PC-3 (cell line): ENCODE measurements at regions not wholly inside any gene's neighbourhood (a gene's known extent, or its start where the extent isn't known, plus 50 kb on each side); places are given as distances from the start of the nearest gene placed in this dataset.

Experiments
- ATAC-seq: fragments of 200-7000 bp; cut with Tn5 transposase; 2 replicates; pipeline ENCODE4 v1.9.1; 2020; ENCODE audit warnings: mild to moderate bottlenecking, moderate library complexity
- BruUV-seq: library from RNA; stranded (reverse); fragments of 400-500 nt; replicated peaks from 2 replicates; lab custom pipeline; 2021; lab: Mats Ljungman, UMichigan
- CTCF ChIA-PET: fragments of 300-600 bp; sonication (Branson Sonifier 250); formaldehyde crosslinking; loops from one replicate; lab custom pipeline; 2022; ENCODE audit warnings: antibody characterized with exemption; lab: Charles Lee
- POLR2A ChIA-PET: fragments of 300-600 bp; sonication (Branson Sonifier 250); formaldehyde crosslinking; loops from one replicate; lab custom pipeline; 2022; ENCODE audit warnings: antibody characterized with exemption; ENCODE audit not compliant: unreplicated experiment; lab: Charles Lee
- DNase-seq: peaks from one replicate; pipeline ENCODE4 v3.0.0-alpha.2; 2015
- H2AFZ ChIP-seq: fragments of 300-600 bp; sonication (generic); 2 replicates; pipeline ENCODE4 v1.6.0; 2016; ENCODE audit warnings: antibody characterized with exemption, low read length
- H3F3A ChIP-seq: fragments of 300-600 bp; sonication (generic); one replicate; pipeline ENCODE4 v1.6.0; 2017; ENCODE audit warnings: antibody characterized with exemption, low read length, control low read depth, mild to moderate bottlenecking; ENCODE audit not compliant: unreplicated experiment
- H3K27ac ChIP-seq: fragments of 300-600 bp; sonication (generic); 2 replicates; pipeline ENCODE4 v1.5.1; 2016; ENCODE audit warnings: mild to moderate bottlenecking, low read length
- H3K27me3 ChIP-seq: fragments of 300-600 bp; sonication (generic); 2 replicates; pipeline ENCODE4 v1.6.1; 2016; ENCODE audit warnings: low read length, mixed read lengths
- H3K36me3 ChIP-seq: fragments of 300-600 bp; sonication (generic); 2 replicates; pipeline ENCODE4 v1.6.1; 2016; ENCODE audit warnings: low read depth, mixed run types, low read length, mixed read lengths
- H3K4me1 ChIP-seq: fragments of 300-600 bp; sonication (generic); 2 replicates; pipeline ENCODE4 v1.5.1; 2016; ENCODE audit warnings: low read length; ENCODE audit not compliant: insufficient read depth
- H3K4me2 ChIP-seq: fragments of 300-600 bp; sonication (generic); 2 replicates; pipeline ENCODE4 v1.6.0; 2016; ENCODE audit warnings: low read length
- H3K4me3 ChIP-seq: fragments of 300-600 bp; sonication (generic); 2 replicates; pipeline ENCODE4 v1.5.1; 2016; ENCODE audit warnings: mild to moderate bottlenecking, low read length, mixed read lengths
- H3K79me2 ChIP-seq: fragments of 300-600 bp; sonication (generic); 2 replicates; pipeline ENCODE4 v1.6.1; 2017; ENCODE audit warnings: low read length, mixed read lengths
- H3K9ac ChIP-seq: fragments of 300-600 bp; sonication (generic); 2 replicates; pipeline ENCODE4 v1.6.0; 2016; ENCODE audit warnings: mild to moderate bottlenecking, low read length
- H3K9me2 ChIP-seq: fragments of 300-600 bp; sonication (generic); replicated peaks from 2 replicates; pipeline ENCODE4 v1.6.1; 2016; ENCODE audit warnings: mixed run types, low read length, mixed read lengths
- H3K9me3 ChIP-seq: fragments of 300-600 bp; sonication (generic); 2 replicates; pipeline ENCODE4 v1.6.1; 2016; ENCODE audit warnings: low read length, mixed read lengths
- H4K20me1 ChIP-seq: fragments of 300-600 bp; sonication (generic); 2 replicates; pipeline ENCODE4 v1.6.1; 2016; ENCODE audit warnings: low read length, mixed read lengths
- EZH2 ChIP-seq: fragments of 300-600 bp; sonication (generic); IDR thresholded peaks from one replicate; pipeline ENCODE4 v1.6.1; 2017; ENCODE audit warnings: antibody characterized with exemption, mild to moderate bottlenecking, low read length; ENCODE audit not compliant: unreplicated experiment
- EZH2phosphoT487 ChIP-seq: fragments of 300-600 bp; sonication (generic); IDR thresholded peaks from 2 replicates; pipeline ENCODE4 v1.6.1; 2018; ENCODE audit warnings: mild to moderate bottlenecking, antibody characterized with exemption, low read length, borderline replicate concordance
- intact Hi-C: fragments of 100-400 bp; cut with micrococcal nuclease; formaldehyde crosslinking; loops from 2 replicates; pipeline ENCODE4 v1.9.0; 2023
- TF ChIP-seq, protein P1 (sequence below): fragments of 300-600 bp; sonication (generic); conservative IDR thresholded peaks from 2 replicates; pipeline ENCODE4 v1.5.1; 2017; ENCODE audit warnings: antibody characterized with exemption, low read depth, mild to moderate bottlenecking, low read length

- ATAC-seq = no peak
- Histone ChIP-seq H3F3A (no peaks in the 10 kb centered on the region), H3K27ac (no peak overlapping the region), H3K9me2 (no peaks in the 10 kb centered on the region), H2AFZ (no peak overlapping the region), H3K4me3 (no peak overlapping the region), H3K79me2 (no peaks in the 10 kb centered on the region), H3K27me3 (no peaks in the 10 kb centered on the region), H3K9me3 (no peaks in the 10 kb centered on the region), H3K4me2 (no peak overlapping the region), H3K36me3 (no peaks in the 10 kb centered on the region), H3K9ac (no peak overlapping the region), H4K20me1 (no peaks in the 10 kb centered on the region), H3K4me1 (no peaks in the 10 kb centered on the region)
- intact Hi-C loops = no loop called here
- DNase-seq = no peak
- POLR2A ChIA-PET = no interaction called here
- no TSS peak for BruUV-seq
- TF ChIP-seq EZH2phosphoT487 = no peak
- no peak for TF ChIP-seq EZH2
- TF ChIP-seq, protein P1, sequence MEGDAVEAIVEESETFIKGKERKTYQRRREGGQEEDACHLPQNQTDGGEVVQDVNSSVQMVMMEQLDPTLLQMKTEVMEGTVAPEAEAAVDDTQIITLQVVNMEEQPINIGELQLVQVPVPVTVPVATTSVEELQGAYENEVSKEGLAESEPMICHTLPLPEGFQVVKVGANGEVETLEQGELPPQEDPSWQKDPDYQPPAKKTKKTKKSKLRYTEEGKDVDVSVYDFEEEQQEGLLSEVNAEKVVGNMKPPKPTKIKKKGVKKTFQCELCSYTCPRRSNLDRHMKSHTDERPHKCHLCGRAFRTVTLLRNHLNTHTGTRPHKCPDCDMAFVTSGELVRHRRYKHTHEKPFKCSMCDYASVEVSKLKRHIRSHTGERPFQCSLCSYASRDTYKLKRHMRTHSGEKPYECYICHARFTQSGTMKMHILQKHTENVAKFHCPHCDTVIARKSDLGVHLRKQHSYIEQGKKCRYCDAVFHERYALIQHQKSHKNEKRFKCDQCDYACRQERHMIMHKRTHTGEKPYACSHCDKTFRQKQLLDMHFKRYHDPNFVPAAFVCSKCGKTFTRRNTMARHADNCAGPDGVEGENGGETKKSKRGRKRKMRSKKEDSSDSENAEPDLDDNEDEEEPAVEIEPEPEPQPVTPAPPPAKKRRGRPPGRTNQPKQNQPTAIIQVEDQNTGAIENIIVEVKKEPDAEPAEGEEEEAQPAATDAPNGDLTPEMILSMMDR = no peak
- CTCF ChIA-PET = no interaction called here
Measured at GRCh38 chr1:80993154-80993980, 807.4 kb upstream of the ADGRL2 start.

DNA sequence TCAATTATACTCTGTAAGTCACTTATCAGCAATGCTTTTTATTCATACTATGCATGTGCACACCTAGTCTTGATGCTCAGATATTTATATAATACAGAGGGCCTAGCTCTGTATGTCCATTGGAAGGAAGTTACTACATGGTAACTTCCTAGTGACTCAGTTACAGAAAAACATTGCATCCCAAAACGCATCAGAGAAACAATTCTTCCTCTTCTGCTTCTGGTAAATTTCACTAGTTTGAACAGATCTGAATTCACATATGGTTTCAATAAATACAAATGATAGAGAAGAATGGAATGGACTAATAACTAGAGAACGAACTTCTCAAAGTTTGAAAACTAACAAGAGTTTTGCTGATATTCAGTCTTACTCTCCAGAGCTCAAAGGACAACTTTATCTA, 811.3 kb upstream of the ADGRL2 start:
- Histone ChIP-seq H2AFZ (no peak overlapping the region), H3F3A (no peaks in the 10 kb centered on the region), H4K20me1 (no peaks in the 10 kb centered on the region), H3K27me3 (no peaks in the 10 kb centered on the region), H3K9me3 (no peaks in the 10 kb centered on the region), H3K9me2 (no peaks in the 10 kb centered on the region), H3K36me3 (no peaks in the 10 kb centered on the region), H3K4me2 (no peak overlapping the region), H3K4me1 (no peaks in the 10 kb centered on the region), H3K79me2 (no peaks in the 10 kb centered on the region), H3K4me3 (no peak overlapping the region), H3K27ac (no peak overlapping the region), H3K9ac (no peak overlapping the region)
- ChIA-PET POLR2A (no interaction called here), CTCF (no interaction called here)
- TF ChIP-seq, protein P1 = no peak
- DNase-seq (no peak), ATAC-seq (no peak)
- intact Hi-C loops = no loop called here
- BruUV-seq = no TSS peak

- ChIA-PET CTCF (no interaction called here), POLR2A (no interaction called here)
- Histone ChIP-seq H4K20me1 (no peaks in the 10 kb centered on the region), H3K27me3 (no peaks in the 10 kb centered on the region), H3K27ac (no peak overlapping the region), H3K4me1 (no peaks in the 10 kb centered on the region), H3K4me3 (no peak overlapping the region), H3K36me3 (no peaks in the 10 kb centered on the region), H3K79me2 (no peaks in the 10 kb centered on the region), H2AFZ (no peak overlapping the region), H3K9me3 (no peaks in the 10 kb centered on the region), H3K9me2 (no peaks in the 10 kb centered on the region), H3K9ac (no peak overlapping the region), H3F3A (no peaks in the 10 kb centered on the region), H3K4me2 (no peak overlapping the region)
- ATAC-seq = no peak
- intact Hi-C loops = no loop called here
- no TSS peak for BruUV-seq
- TF ChIP-seq, protein P1 = no peak
- TF ChIP-seq EZH2phosphoT487 (no peak), EZH2 (no peak)
- DNase-seq = no peak
Measured at GRCh38 chr1:80988926-80989325, 811.8 kb upstream of the ADGRL2 start.
